PC-3 (cell line): ENCODE measurements at regions not wholly inside any gene's neighbourhood (a gene's known extent, or its start where the extent isn't known, plus 50 kb on each side); places are given as distances from the start of the nearest gene placed in this dataset.

ENCODE experiments used
- CTCF ChIP-seq: fragments of 300-600 bp; sonication (generic); conservative IDR thresholded peaks from 2 replicates; pipeline ENCODE4 v1.5.1; 2017; ENCODE audit warnings: antibody characterized with exemption, low read depth, mild to moderate bottlenecking, low read length
- EZH2 ChIP-seq: fragments of 300-600 bp; sonication (generic); IDR thresholded peaks from one replicate; pipeline ENCODE4 v1.6.1; 2017; ENCODE audit warnings: antibody characterized with exemption, mild to moderate bottlenecking, low read length; ENCODE audit not compliant: unreplicated experiment
- EZH2phosphoT487 ChIP-seq: fragments of 300-600 bp; sonication (generic); IDR thresholded peaks from 2 replicates; pipeline ENCODE4 v1.6.1; 2018; ENCODE audit warnings: mild to moderate bottlenecking, antibody characterized with exemption, low read length, borderline replicate concordance

- TF ChIP-seq EZH2 (no peak), CTCF (no peak), EZH2phosphoT487 (no peak)
Measured at GRCh38 chr3:72369681-72370080, 478.6 kb downstream of the SHQ1 start.
